ENCODE measurements at regions not wholly inside any gene's neighbourhood (a gene's known extent, or its start where the extent isn't known, plus 50 kb on each side); places are given as distances from the start of the nearest gene placed in this dataset.
"Not testable (repeated sequence)": the region's sequence is repeated elsewhere in the genome, so short reads cannot be mapped to it uniquely, and the experiment has no call there.

DNA sequence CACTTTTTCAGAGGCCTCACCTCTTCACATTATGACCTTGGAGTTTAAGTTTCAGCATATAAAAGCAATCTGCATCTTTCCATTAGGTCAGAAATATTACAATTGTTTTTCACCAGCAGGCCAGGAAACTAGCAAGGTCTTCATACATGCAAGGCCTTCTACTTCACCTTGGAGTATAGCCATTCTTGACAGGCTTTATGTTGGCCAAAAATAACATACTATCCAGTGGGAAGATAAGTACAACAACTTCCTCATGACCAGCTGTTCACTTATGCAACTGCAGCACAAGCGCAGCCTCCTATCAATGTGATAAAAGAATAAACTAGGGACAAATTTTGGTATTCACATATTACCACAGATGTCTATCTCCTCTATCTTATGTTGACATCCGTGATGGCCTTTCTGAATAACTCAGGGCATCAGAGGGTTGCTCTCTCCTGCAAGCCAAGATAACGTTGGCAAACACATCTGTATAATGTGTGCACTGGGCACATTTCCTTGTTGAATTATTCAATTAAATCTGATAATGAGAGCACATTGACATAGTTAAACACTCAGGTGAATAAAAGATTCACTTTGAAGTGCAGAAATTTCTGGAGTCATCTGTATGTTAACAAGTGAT is 239.8 kb downstream of the FZD1 start:
- no peak overlapping the region for H3K4me3 ChIP-seq (ENCODE audit: low read depth, low read length)
- TF ChIP-seq, protein P1, sequence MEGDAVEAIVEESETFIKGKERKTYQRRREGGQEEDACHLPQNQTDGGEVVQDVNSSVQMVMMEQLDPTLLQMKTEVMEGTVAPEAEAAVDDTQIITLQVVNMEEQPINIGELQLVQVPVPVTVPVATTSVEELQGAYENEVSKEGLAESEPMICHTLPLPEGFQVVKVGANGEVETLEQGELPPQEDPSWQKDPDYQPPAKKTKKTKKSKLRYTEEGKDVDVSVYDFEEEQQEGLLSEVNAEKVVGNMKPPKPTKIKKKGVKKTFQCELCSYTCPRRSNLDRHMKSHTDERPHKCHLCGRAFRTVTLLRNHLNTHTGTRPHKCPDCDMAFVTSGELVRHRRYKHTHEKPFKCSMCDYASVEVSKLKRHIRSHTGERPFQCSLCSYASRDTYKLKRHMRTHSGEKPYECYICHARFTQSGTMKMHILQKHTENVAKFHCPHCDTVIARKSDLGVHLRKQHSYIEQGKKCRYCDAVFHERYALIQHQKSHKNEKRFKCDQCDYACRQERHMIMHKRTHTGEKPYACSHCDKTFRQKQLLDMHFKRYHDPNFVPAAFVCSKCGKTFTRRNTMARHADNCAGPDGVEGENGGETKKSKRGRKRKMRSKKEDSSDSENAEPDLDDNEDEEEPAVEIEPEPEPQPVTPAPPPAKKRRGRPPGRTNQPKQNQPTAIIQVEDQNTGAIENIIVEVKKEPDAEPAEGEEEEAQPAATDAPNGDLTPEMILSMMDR (IDR thresholded peaks at IDR 0.05; ENCODE audit: borderline replicate concordance, insufficient read depth, low read depth, low read length), result no peak

DNA sequence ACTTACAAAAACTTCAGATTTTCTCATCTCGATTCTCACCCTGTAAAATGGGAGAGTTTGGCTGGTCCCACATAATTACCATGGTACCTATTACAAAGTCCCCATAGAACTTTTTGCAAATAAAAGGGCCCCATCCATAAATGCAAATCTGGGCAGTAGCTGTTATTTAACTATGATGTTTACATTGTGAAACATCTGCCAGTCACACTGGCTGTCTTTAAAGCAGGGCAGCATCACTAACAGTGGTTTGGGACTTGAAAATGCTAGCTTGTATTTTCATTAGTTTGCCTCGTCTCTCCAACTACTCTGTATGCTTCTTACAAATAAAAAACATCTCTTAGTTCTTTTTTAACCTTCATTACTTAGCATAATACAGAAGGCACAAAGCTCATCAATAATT is 240.7 kb downstream of the FZD1 start:
- TF ChIP-seq, protein P1 (IDR thresholded peaks at IDR 0.05; ENCODE audit: borderline replicate concordance, insufficient read depth, low read depth, low read length), result no peak
- H3K4me3 ChIP-seq (ENCODE audit: low read depth, low read length), result no peak overlapping the region

DNA sequence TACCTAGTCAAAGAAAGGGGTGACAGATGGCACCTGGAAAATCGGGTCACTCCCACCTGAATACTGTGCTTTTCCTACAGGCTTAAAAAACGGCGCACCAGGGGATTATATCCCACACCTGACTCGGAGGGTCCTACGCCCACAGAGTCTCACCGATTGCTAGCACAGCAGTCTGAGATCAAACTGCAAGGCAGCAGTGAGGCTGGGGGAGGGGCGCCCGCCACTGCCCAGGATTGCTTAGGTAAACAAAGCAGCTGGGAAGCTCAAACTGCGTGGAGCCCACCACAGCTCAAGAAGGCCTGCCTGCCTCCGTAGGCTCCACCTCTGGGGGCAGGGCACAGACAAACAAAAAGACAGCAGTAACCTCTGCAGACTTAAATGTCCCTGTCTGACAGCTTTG is 242.7 kb downstream of the FZD1 start:
- H3K4me3 ChIP-seq (ENCODE audit: low read depth, low read length), result not testable (repeated sequence)

DNA sequence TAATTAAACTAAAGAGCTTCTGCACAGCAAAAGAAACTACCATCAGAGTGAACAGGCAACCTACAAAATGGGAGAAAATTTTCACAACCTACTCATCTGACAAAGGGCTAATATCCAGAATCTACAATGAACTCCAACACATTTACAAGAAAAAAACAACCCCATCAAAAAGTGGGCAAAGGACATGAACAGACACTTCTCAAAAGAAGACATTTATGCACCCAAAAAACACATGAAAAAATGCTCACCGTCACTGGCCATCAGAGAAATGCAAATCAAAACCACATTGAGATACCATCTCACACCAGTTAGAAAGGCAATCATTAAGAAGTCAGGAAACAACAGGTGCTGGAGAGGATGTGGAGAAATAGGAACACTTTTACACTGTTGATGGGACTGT is 247.6 kb downstream of the FZD1 start:
- H3K4me3 ChIP-seq (ENCODE audit: low read depth, low read length), result not testable (repeated sequence)

DNA sequence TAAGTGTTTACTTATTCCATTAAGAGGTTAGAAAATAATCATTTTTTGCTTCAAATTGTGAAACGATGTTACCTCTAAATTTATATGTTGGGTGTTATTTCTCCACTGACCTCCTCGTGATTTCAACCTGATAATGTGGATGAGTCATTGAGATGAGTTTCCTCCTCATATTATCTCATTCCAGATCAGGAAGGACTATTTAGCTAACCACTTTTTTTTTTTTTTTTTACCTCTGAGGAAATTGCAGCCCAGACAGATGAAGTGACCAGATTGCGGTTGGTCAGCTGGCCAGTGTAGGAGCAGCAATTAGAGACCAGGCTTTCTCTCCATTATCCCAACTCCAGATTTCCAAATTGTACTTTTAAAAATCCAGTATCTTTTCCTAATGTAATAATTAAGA is 248.7 kb downstream of the FZD1 start:
- H3K4me3 ChIP-seq (ENCODE audit: low read depth, low read length), result no peak overlapping the region
- TF ChIP-seq, protein P1 (IDR thresholded peaks at IDR 0.05; ENCODE audit: borderline replicate concordance, insufficient read depth, low read depth, low read length), result no peak

DNA sequence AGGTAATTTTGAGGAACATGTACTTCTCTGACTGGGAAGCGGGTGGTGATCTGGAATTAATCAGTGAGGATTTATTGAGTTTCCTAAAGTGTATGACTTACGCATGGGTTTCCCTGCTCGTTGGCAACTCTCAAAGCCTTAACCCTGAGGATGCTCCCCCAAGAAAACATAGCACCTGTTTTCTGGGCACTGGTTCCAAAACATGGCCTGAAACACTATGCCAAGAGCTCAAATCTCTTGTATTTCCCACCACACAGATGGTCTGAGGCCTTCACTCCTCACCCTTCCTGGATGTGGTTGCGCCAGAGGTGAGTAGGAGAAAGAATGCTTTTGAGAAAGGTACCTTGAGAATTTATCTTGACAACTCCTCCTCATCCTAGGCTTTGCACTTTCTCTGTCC is 250.4 kb downstream of the FZD1 start:
- H3K4me3 ChIP-seq (ENCODE audit: low read depth, low read length), result no peak overlapping the region
- TF ChIP-seq, protein P1 (IDR thresholded peaks at IDR 0.05; ENCODE audit: borderline replicate concordance, insufficient read depth, low read depth, low read length), result no peak

DNA sequence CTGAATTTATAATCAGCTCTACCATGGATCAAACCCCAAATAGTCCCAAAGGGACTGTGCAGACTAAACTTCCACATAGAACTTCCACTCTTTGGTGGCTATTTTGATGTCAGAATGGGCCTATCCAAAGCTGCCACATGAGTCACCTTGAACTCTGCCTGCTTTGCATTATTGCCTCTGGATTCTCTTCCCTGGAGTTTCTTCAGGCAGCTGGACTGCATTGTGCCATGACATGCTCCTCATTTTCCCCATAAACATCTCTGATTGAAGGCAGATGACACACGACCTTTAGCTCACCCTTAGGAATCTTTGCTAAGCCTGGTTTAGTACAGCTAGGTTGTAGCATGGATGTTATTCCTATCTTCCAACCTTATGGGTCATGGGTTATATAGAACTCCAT is 251.7 kb downstream of the FZD1 start:
- TF ChIP-seq, protein P1 (IDR thresholded peaks at IDR 0.05; ENCODE audit: borderline replicate concordance, insufficient read depth, low read depth, low read length), result no peak
- H3K4me3 ChIP-seq (ENCODE audit: low read depth, low read length), result no peak overlapping the region

DNA sequence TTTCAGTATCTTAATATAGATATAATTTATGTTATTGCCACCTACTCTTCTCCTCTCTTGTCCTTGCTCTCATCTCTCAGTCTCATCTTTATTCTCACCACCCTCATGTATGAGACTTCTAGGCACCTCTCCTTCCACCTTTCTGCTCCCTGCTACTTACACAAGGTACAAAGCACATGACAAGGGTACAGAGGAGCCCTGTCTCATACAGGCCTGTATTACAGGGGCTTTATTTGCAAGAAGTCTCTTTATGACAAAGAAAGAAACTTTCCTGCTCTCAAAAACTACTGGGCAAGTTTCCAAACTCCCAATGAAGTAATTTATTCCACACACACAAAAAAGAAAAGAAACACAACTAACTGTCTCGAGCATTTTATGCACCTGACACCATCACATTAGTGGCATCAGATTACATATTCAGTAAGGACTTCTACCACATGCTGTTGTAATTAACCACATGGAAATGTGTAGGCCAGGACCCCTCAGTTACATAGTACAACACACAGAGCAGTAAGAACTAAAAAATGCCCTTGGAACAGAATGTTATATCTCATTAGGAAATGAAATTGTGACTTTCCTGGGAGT is 253.1 kb downstream of the FZD1 start:
- no peak overlapping the region for H3K4me3 ChIP-seq (ENCODE audit: low read depth, low read length)
- TF ChIP-seq, protein P1 (IDR thresholded peaks at IDR 0.05; ENCODE audit: borderline replicate concordance, insufficient read depth, low read depth, low read length), result no peak
